HAP-1 (cell line): ENCODE measurements at regions not wholly inside any gene's neighbourhood (a gene's known extent, or its start where the extent isn't known, plus 50 kb on each side); places are given as distances from the start of the nearest gene placed in this dataset.
"Not testable (repeated sequence)": the region's sequence is repeated elsewhere in the genome, so short reads cannot be mapped to it uniquely, and the experiment has no call there.

ENCODE experiments used
- DNase-seq, 2 experiments: peaks; one replicate each; pipeline ENCODE4 v3.0.0-alpha.2; 2016 to 2020; ENCODE audit warnings: low spot score in 2 of 2
- H3K27me3 ChIP-seq: fragments of 250-450 bp; sonication (Bioruptor Pico); 2 replicates; pipeline ENCODE4 v1.5.1; 2020; ENCODE audit warnings: low read depth, mild to moderate bottlenecking, moderate library complexity
- H3K36me3 ChIP-seq: fragments of 250-450 bp; sonication (Bioruptor Pico); replicated peaks from 2 replicates; pipeline ENCODE4 v1.5.1; 2020; ENCODE audit warnings: mild to moderate bottlenecking
- H3K4me1 ChIP-seq: fragments of 250-450 bp; sonication (Bioruptor Pico); 2 replicates; pipeline ENCODE4 v1.5.1; 2020; ENCODE audit warnings: mild to moderate bottlenecking
- H3K4me3 ChIP-seq: fragments of 250-450 bp; sonication (Bioruptor Pico); 2 replicates; pipeline ENCODE4 v1.5.1; 2020; ENCODE audit warnings: mild to moderate bottlenecking, moderate library complexity
- H3K9me3 ChIP-seq: fragments of 250-450 bp; sonication (Bioruptor Pico); 2 replicates; pipeline ENCODE4 v1.5.1; 2020; ENCODE audit warnings: mild to moderate bottlenecking, moderate library complexity
- in situ Hi-C: fragments of 300-500 bp; cut with MboI; formaldehyde crosslinking; loops from 3 replicates; pipeline ENCODE4 v1.14.3; 2020; ENCODE audit warnings: low sequenced_read_pairs, inconsistent platforms, mixed read lengths

DNA sequence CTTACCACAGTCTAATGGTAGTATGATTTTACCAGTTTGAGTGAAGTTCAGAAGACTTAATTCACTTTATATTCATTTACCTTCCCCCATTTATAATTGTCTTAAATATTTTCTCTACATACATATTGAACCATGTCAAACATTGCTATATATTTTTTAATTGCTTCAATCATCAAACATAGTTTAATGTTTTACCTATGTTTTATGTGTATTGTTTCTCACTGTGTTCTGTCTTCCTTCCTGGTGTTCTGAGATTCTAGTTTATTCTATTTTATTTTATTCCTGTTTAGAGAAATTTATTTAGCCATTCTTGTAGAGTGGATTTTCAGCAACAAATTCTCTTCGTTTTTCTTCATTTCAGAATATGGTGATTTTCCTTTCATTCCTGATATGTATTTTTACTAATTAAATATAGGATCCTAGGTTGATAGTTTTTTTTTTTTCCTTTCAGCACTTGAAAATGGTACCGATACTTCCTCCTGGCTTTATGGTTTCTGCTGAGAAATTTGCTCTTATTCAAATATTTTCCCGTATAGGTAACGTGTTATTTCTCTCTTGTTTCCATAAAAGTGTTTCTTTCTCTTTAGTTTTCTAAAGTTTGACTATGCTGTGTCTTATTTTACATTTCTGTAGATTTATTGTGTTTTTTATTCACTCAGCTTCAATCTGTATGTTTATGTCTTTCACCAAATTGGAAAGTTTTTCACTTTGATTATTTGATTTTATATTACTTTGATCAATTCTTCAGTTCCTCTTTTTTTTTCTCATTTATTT lies 201.8 kb upstream of the AGR3 start:
- Histone ChIP-seq H3K4me1 (no peaks in the 10 kb centered on the region), H3K27me3 (no peaks in the 10 kb centered on the region), H3K9me3 (no peaks in the 10 kb centered on the region), H3K4me3 (no peak overlapping the region), H3K36me3 (no peaks in the 10 kb centered on the region)
- in situ Hi-C loops: no loop called here
- no peak for DNase-seq

DNA sequence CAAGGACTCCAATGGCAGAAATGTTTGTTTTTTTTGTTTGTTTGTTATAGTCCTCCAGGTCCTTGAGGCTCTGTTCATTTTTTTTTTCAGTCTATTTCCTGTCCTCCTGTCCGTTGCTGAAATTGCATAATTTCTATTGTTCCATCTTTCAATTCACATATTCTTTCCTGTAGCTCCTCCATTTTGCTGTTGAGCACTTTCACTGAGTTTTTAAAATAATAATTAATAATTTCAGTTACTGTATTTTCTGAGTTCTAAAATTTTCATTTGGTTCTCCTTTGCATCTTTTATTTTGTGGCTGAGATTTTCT lies 202.3 kb upstream of the AGR3 start:
- Histone ChIP-seq H3K9me3 (no peaks in the 10 kb centered on the region), H3K27me3 (no peaks in the 10 kb centered on the region), H3K36me3 (no peaks in the 10 kb centered on the region), H3K4me3 (no peak overlapping the region), H3K4me1 (no peaks in the 10 kb centered on the region)
- DNase-seq: no peak
- in situ Hi-C loops: no loop called here

- no peaks in the 10 kb centered on the region for H3K4me1 ChIP-seq
- no peaks in the 10 kb centered on the region for H3K9me3 ChIP-seq
- no peak for DNase-seq
- in situ Hi-C loops: no loop called here
- H3K36me3 ChIP-seq: no peaks in the 10 kb centered on the region
- H3K27me3 ChIP-seq: no peaks in the 10 kb centered on the region
- no peak overlapping the region for H3K4me3 ChIP-seq
Measured at GRCh38 chr7:17085186-17085585, 203.4 kb upstream of the AGR3 start.

- DNase-seq: no peak
- H3K27me3 ChIP-seq: no peaks in the 10 kb centered on the region
- no peaks in the 10 kb centered on the region for H3K9me3 ChIP-seq
- H3K4me1 ChIP-seq: no peaks in the 10 kb centered on the region
- in situ Hi-C loops: no loop called here
- no peak overlapping the region for H3K4me3 ChIP-seq
- no peaks in the 10 kb centered on the region for H3K36me3 ChIP-seq
Measured at GRCh38 chr7:17086403-17086802, 204.6 kb upstream of the AGR3 start.

- in situ Hi-C loops: no loop called here
- Histone ChIP-seq H3K9me3 (no peaks in the 10 kb centered on the region), H3K4me1 (no peaks in the 10 kb centered on the region), H3K4me3 (no peak overlapping the region), H3K27me3 (no peaks in the 10 kb centered on the region), H3K36me3 (no peaks in the 10 kb centered on the region)
- DNase-seq: no peak
Measured at GRCh38 chr7:17090751-17091150, 207.7 kb upstream of the AHR start.

- Histone ChIP-seq H3K36me3 (no peaks in the 10 kb centered on the region), H3K9me3 (no peaks in the 10 kb centered on the region), H3K4me3 (no peak overlapping the region), H3K4me1 (no peaks in the 10 kb centered on the region), H3K27me3 (no peaks in the 10 kb centered on the region)
- in situ Hi-C loops: no loop called here
- no peak for DNase-seq
Measured at GRCh38 chr7:17093461-17093860, 205.0 kb upstream of the AHR start.

- in situ Hi-C loops: no loop called here
- H3K9me3 ChIP-seq: no peaks in the 10 kb centered on the region
- no peaks in the 10 kb centered on the region for H3K4me1 ChIP-seq
- no peaks in the 10 kb centered on the region for H3K36me3 ChIP-seq
- DNase-seq: no peak
- no peaks in the 10 kb centered on the region for H3K27me3 ChIP-seq
- H3K4me3 ChIP-seq: no peak overlapping the region
Measured at GRCh38 chr7:17094963-17095574, 203.4 kb upstream of the AHR start.

DNA sequence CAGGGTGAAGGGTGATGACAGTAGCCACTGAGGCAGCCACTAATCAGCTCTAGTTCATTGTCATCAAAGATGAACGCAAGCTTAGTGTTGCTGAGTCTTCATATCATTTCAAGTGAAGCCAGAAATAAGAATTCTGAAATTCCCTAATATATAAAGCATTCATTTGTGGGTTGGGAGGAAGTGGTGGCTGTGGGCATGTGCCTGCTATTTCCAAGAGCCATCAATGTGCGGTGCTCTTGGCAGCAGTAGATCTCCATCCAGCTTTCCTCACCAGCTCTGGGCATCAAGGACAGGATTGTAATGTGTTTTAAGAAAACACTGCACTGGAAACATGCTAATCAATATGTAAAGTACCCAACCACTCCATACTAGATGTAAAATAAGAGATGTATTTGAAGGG lies 202.5 kb upstream of the AHR start:
- DNase-seq: no peak
- Histone ChIP-seq H3K4me3 (no peak overlapping the region), H3K36me3 (no peaks in the 10 kb centered on the region), H3K9me3 (no peaks in the 10 kb centered on the region), H3K4me1 (no peaks in the 10 kb centered on the region), H3K27me3 (no peaks in the 10 kb centered on the region)
- in situ Hi-C loops: no loop called here

- no peaks in the 10 kb centered on the region for H3K9me3 ChIP-seq
- H3K4me1 ChIP-seq: no peaks in the 10 kb centered on the region
- in situ Hi-C loops: no loop called here
- H3K36me3 ChIP-seq: no peaks in the 10 kb centered on the region
- no peaks in the 10 kb centered on the region for H3K27me3 ChIP-seq
- no peak for DNase-seq
- H3K4me3 ChIP-seq: no peak overlapping the region
Measured at GRCh38 chr7:17097668-17098297, 200.7 kb upstream of the AHR start.

- no peaks in the 10 kb centered on the region for H3K9me3 ChIP-seq
- H3K27me3 ChIP-seq: no peaks in the 10 kb centered on the region
- H3K4me3 ChIP-seq: no peak overlapping the region
- no peaks in the 10 kb centered on the region for H3K4me1 ChIP-seq
- in situ Hi-C loops: no loop called here
- H3K36me3 ChIP-seq: no peaks in the 10 kb centered on the region
- no peak for DNase-seq
Measured at GRCh38 chr7:17098515-17098914, 199.9 kb upstream of the AHR start.

- no peaks in the 10 kb centered on the region for H3K36me3 ChIP-seq
- no peaks in the 10 kb centered on the region for H3K9me3 ChIP-seq
- in situ Hi-C loops: no loop called here
- no peak overlapping the region for H3K4me3 ChIP-seq
- no peaks in the 10 kb centered on the region; the same call in 1 of the 2 replicates for H3K27me3 ChIP-seq
- DNase-seq: no peak
- no peaks in the 10 kb centered on the region for H3K4me1 ChIP-seq
Measured at GRCh38 chr7:17099083-17099973, 199.1 kb upstream of the AHR start.

- H3K4me3 ChIP-seq, DNase-seq, H3K9me3 ChIP-seq, H3K27me3 ChIP-seq, H3K4me1 ChIP-seq, in situ Hi-C loops, H3K36me3 ChIP-seq: not testable (repeated sequence)
Measured at GRCh38 chr7:17099974-17100509, 198.4 kb upstream of the AHR start.

DNA sequence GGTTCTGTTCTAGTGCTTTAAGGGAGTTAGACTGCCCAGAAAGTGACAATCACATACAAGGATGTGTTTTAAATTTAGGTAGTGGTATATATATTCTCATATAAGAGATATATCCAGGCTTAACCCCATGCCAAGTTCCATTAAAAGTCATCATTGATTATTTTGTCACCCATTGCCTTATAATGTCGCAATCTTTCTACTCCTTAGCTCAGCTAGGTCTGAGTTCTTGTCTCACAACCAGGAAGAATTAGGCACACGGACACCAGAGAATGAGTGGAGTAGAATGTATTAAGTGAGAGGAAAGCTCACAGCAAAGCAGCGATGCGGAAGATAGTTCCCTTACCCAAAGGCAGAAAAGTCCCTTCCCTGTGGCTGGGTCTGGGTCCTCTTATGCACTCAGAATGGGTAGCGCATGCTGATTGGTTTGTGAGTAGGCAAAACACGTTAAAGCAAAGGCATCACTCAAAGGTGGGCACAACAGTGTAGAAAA lies 197.2 kb upstream of the AHR start:
- no peaks in the 10 kb centered on the region for H3K9me3 ChIP-seq
- no peak overlapping the region for H3K4me3 ChIP-seq
- in situ Hi-C loops: no loop called here
- DNase-seq: no peak
- no peaks in the 10 kb centered on the region for H3K4me1 ChIP-seq
- H3K27me3 ChIP-seq: no peaks in the 10 kb centered on the region; the same call in 1 of the 2 replicates
- H3K36me3 ChIP-seq: no peaks in the 10 kb centered on the region
